Esophagus muscularis mucosa (tissue), 4 donors: ENCODE measurements at regions not wholly inside any gene's neighbourhood (a gene's known extent, or its start where the extent isn't known, plus 50 kb on each side); places are given as distances from the start of the nearest gene placed in this dataset.

Experiments used
- DNase-seq: peaks from one replicate; pipeline ENCODE4 v3.0.0-alpha.2; 2017; ENCODE audit errors: extremely low spot score
- H3K27ac ChIP-seq, 4 donors: fragments of 200-600 bp; sonication (generic); replicated peaks in 1 of 4; 1 replicate in 3 of 4; 2 replicates in 1 of 4; pipeline ENCODE4 v1.5.1; 2016 to 2019; ENCODE audit warnings: mild to moderate bottlenecking in 1 of 4
- H3K27me3 ChIP-seq, 4 donors: fragments of 200-600 bp; sonication (generic); one replicate each; pipeline versions ENCODE4 v1.5.1 to v1.6.0; 2016 to 2019
- H3K36me3 ChIP-seq, 4 donors: fragments of 200-600 bp; sonication (generic); one replicate each; pipeline ENCODE4 v1.5.1; 2016 to 2019
- H3K4me1 ChIP-seq, 4 donors: fragments of 200-600 bp; sonication (generic); one replicate each; pipeline ENCODE4 v1.5.1; 2016 to 2019
- H3K4me3 ChIP-seq, 4 donors: fragments of 200-600 bp; sonication (generic); 1 replicate in 2 of 4; 2 replicates in 2 of 4; pipeline ENCODE4 v1.5.1; 2016 to 2019; ENCODE audit warnings: mild to moderate bottlenecking in 4 of 4, moderate library complexity in 1 of 4
- H3K9me3 ChIP-seq, 4 donors: fragments of 200-600 bp; sonication (generic); 1 replicate in 3 of 4; 2 replicates in 1 of 4; pipeline ENCODE4 v1.5.1; 2016 to 2019
- CTCF ChIP-seq, 3 experiments: fragments of 200-600 bp in 2 of 3; fragments of 450-650 bp in 1 of 3; sonication (generic) in 2 of 3; IDR thresholded peaks; one replicate each; pipeline ENCODE4 v1.5.1; 2017 to 2019; ENCODE audit warnings: antibody characterized with exemption in 3 of 3, mild to moderate bottlenecking in 2 of 3, moderate library complexity in 1 of 3
- EP300 ChIP-seq: sonication (generic); formaldehyde crosslinking; IDR thresholded peaks from one replicate; pipeline ENCODE4 v1.6.1; 2017; ENCODE audit warnings: antibody characterized with exemption
- POLR2A ChIP-seq: fragments of 450-650 bp; IDR thresholded peaks from one replicate; pipeline ENCODE4 v1.6.1; 2017; ENCODE audit warnings: antibody characterized with exemption, moderate library complexity, mild to moderate bottlenecking, low read depth
- POLR2AphosphoS5 ChIP-seq, 2 donors: sonication (generic); formaldehyde crosslinking; IDR thresholded peaks; one replicate each; pipeline ENCODE4 v1.6.1; 2017; ENCODE audit warnings: antibody characterized with exemption in 2 of 2
- WGBS: methylation state at CpG from one replicate; pipeline ENCODE4 v1.1.5; 2018; 5-methylcytosine and 5-hydroxymethylcytosine counted together
- intact Hi-C: fragments of 100-400 bp; cut with DNase I; formaldehyde crosslinking; loops from one replicate; pipeline ENCODE4 v1.15.1; 2023

GRCh38 chr4:22063613-22064012, 115.0 kb upstream of the KCNIP4 start:
- no peaks in the 10 kb centered on the region for H3K36me3 ChIP-seq
- no peak for DNase-seq
- H3K27me3 ChIP-seq: no peaks in the 10 kb centered on the region
- no peak overlapping the region for H3K4me3 ChIP-seq
- intact Hi-C loops: no loop called here
- H3K27ac ChIP-seq: no peak overlapping the region
- H3K4me1 ChIP-seq: no peaks in the 10 kb centered on the region
- no peak for TF ChIP-seq POLR2AphosphoS5 (IDR thresholded peaks at IDR 0.05)
- no peak for TF ChIP-seq CTCF (IDR thresholded peaks at IDR 0.05)
- TF ChIP-seq EP300: no peak
- TF ChIP-seq POLR2A: no peak
- WGBS: 87% methylated on average over 1 of the region's 1 CpG
- H3K9me3 ChIP-seq: no peaks in the 10 kb centered on the region

GRCh38 chr4:22062676-22063075, 114.1 kb upstream of the KCNIP4 start:
- Histone ChIP-seq H3K27ac (no peak overlapping the region), H3K27me3 (no peaks in the 10 kb centered on the region), H3K4me3 (no peak overlapping the region), H3K36me3 (no peaks in the 10 kb centered on the region), H3K4me1 (no peaks in the 10 kb centered on the region), H3K9me3 (no peaks in the 10 kb centered on the region)
- intact Hi-C loops: no loop called here
- WGBS: 55% methylated on average over 3 of the region's 3 CpGs
- no peak for DNase-seq
- TF ChIP-seq POLR2AphosphoS5 (IDR thresholded peaks at IDR 0.05): no peak
- TF ChIP-seq POLR2A: no peak
- TF ChIP-seq EP300: no peak
- TF ChIP-seq CTCF (IDR thresholded peaks at IDR 0.05): no peak

GRCh38 chr4:22055954-22056353, 107.4 kb upstream of the KCNIP4 start:
- Histone ChIP-seq H3K4me1 (no peaks in the 10 kb centered on the region), H3K4me3 (no peak overlapping the region), H3K9me3 (no peaks in the 10 kb centered on the region), H3K27ac (no peak overlapping the region), H3K36me3 (no peaks in the 10 kb centered on the region), H3K27me3 (no peaks in the 10 kb centered on the region)
- intact Hi-C loops: no loop called here
- TF ChIP-seq POLR2A (no peak), CTCF (IDR thresholded peaks at IDR 0.05) (no peak), POLR2AphosphoS5 (IDR thresholded peaks at IDR 0.05) (no peak), EP300 (no peak)
- DNase-seq: no peak
- WGBS: 82% methylated on average over 5 of the region's 5 CpGs

- WGBS: 94% methylated on average over 1 of the region's 1 CpG
- DNase-seq: no peak
- Histone ChIP-seq H3K4me3 (no peak overlapping the region), H3K9me3 (peaks cover 0 to 8% (median 3%) of the 10 kb centered on the region in 4 donors), H3K27ac (no peak overlapping the region), H3K36me3 (no peaks in the 10 kb centered on the region), H3K27me3 (no peaks in the 10 kb centered on the region), H3K4me1 (no peaks in the 10 kb centered on the region)
- no peak for TF ChIP-seq POLR2AphosphoS5 (IDR thresholded peaks at IDR 0.05)
- intact Hi-C loops: no loop called here
These were observed 103.5 kb upstream of the KCNIP4 start for GRCh38 chr4:22052076-22052475.

- no peak for TF ChIP-seq POLR2AphosphoS5 (IDR thresholded peaks at IDR 0.05)
- no peak for DNase-seq
- peaks cover 0 to 8% (median 3%) of the 10 kb centered on the region in 4 donors for H3K9me3 ChIP-seq
- 50% methylated on average over 1 of the region's 2 CpGs for WGBS
- no peaks in the 10 kb centered on the region for H3K27me3 ChIP-seq
- intact Hi-C loops: no loop called here
- no peaks in the 10 kb centered on the region for H3K4me1 ChIP-seq
- H3K4me3 ChIP-seq: no peak overlapping the region
- no peaks in the 10 kb centered on the region for H3K36me3 ChIP-seq
- no peak overlapping the region for H3K27ac ChIP-seq
These were observed 99.8 kb upstream of the KCNIP4 start for GRCh38 chr4:22048323-22048722.

- Histone ChIP-seq H3K4me1 (no peaks in the 10 kb centered on the region), H3K36me3 (no peaks in the 10 kb centered on the region), H3K27ac (no peak overlapping the region), H3K9me3 (peaks cover 0 to 8% (median 3%) of the 10 kb centered on the region in 4 donors), H3K27me3 (no peaks in the 10 kb centered on the region), H3K4me3 (no peak overlapping the region)
- no peak for DNase-seq
- intact Hi-C loops: no loop called here
- 91% methylated on average over 10 of the region's 12 CpGs for WGBS
- no peak for TF ChIP-seq CTCF (IDR thresholded peaks at IDR 0.05)
- TF ChIP-seq EP300: no peak
- no peak for TF ChIP-seq POLR2A
- TF ChIP-seq POLR2AphosphoS5 (IDR thresholded peaks at IDR 0.05): no peak
These were observed 99.2 kb upstream of the KCNIP4 start for GRCh38 chr4:22047793-22048192.
